ENCODE measurements at regions not wholly inside any gene's neighbourhood (a gene's known extent, or its start where the extent isn't known, plus 50 kb on each side); places are given as distances from the start of the nearest gene placed in this dataset.
"Not testable (repeated sequence)": the region's sequence is repeated elsewhere in the genome, so short reads cannot be mapped to it uniquely, and the experiment has no call there.

DNA sequence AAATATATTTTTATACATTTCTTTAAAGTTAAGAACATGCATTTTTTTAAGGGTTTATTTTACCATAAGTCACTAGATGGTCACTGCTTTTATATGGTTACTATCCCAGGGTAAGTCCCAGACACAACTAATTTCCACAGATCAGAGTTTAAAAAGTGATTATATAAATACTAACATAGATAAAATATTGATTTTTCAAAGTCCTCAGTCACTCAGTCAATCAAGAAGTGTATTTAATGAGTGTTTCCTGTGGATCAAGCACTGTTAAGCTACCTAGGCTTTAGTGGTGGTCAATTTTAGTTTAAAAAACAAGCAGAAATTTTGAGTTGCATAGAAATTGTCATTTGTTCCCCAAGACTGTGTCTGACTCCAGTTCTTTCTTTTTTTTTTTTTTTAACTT lies 399.5 kb upstream of the SYNCRIP start:
- ATAC-seq (no peak), DNase-seq (no peak)
- Histone ChIP-seq H3K4me3 (no peak overlapping the region), H3K36me3 (ENCODE audit: insufficient read depth in 1 of 2, low read depth in 1 of 2) (no peaks in the 10 kb centered on the region), H3K27me3 (ENCODE audit: insufficient read depth in 3 of 3, low read length in 2 of 3) (no peaks in the 10 kb centered on the region), H3K9me3 (no peaks in the 10 kb centered on the region), H3K4me1 (no peaks in the 10 kb centered on the region), H3K27ac (no peak overlapping the region)
- intact Hi-C loops (cut with DNase I) = no loop called here
- no peak for TF ChIP-seq CTCF (IDR thresholded peaks at IDR 0.05)

- ATAC-seq (no peak), DNase-seq (no peak)
- peaks cover 4% of the 10 kb centered on the region for H3K4me1 ChIP-seq
- H3K27me3 ChIP-seq (ENCODE audit: insufficient read depth in 3 of 3, low read length in 2 of 3) = no peaks in the 10 kb centered on the region
- H3K9me3 ChIP-seq = no peaks in the 10 kb centered on the region
- TF ChIP-seq CTCF (IDR thresholded peaks at IDR 0.05) = no peak
- H3K4me3 ChIP-seq = no peak overlapping the region
- intact Hi-C loops (cut with DNase I) = no loop called here
- no peak overlapping the region for H3K27ac ChIP-seq
- no peaks in the 10 kb centered on the region for H3K36me3 ChIP-seq (ENCODE audit: insufficient read depth in 1 of 2, low read depth in 1 of 2)
- 15 to 27% (median 15%) methylated on average over 2 of the region's 2 CpGs for WGBS, 3 donors
These were observed 389.0 kb upstream of the SYNCRIP start for GRCh38 chr6:86031713-86032112.

DNA sequence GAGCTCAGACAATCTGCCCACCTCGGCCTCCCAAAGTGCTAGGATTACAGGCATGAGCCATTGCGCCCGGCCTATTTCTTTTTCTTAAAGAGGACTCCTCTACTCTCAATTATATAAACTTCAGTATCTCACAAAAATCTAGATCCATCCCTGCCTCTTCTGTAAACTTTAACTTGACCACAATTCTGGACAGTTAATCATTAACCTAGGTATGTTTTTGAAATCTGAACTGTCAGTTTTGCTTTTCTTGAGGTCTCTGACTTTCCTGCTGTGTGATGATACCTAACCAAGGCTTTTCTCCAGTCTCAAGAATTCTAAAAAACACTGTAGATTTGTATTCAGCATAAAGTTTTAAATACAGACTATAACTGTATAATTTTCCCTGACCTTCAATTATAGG lies 388.2 kb upstream of the SYNCRIP start:
- Histone ChIP-seq H3K4me1 (peaks cover 4% of the 10 kb centered on the region), H3K27ac (no peak overlapping the region), H3K9me3 (no peaks in the 10 kb centered on the region), H3K4me3 (no peak overlapping the region), H3K27me3 (ENCODE audit: insufficient read depth in 3 of 3, low read length in 2 of 3) (no peaks in the 10 kb centered on the region), H3K36me3 (ENCODE audit: insufficient read depth in 1 of 2, low read depth in 1 of 2) (no peaks in the 10 kb centered on the region)
- ATAC-seq (no peak), DNase-seq (no peak)
- no peak for TF ChIP-seq CTCF (IDR thresholded peaks at IDR 0.05)
- intact Hi-C loops (cut with DNase I) = no loop called here
- WGBS, 3 donors = 56 to 77% (median 57%) methylated on average over 3 of the region's 3 CpGs

DNA sequence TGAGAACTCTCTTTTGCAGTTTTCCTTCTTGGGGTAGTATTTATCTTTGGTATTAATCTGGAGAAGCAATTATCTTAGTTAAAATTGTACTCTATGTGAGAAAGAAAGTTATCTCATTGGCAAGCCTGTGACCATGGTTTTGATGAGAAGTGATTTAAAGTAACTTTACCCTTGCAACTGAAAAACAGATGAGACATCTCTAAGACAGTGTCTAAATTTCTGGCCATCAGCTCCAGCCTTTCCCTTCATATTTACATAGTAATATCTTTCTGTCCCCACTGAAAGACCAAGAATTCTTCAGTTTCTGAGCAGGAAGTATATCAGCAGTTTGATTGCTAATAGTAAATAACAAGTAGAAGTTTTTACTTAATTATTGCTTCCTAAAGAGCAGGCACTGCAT lies 386.1 kb upstream of the SYNCRIP start:
- Histone ChIP-seq H3K27me3 (ENCODE audit: insufficient read depth in 3 of 3, low read length in 2 of 3) (no peaks in the 10 kb centered on the region), H3K4me1 (peaks cover 4% of the 10 kb centered on the region), H3K9me3 (no peaks in the 10 kb centered on the region), H3K36me3 (ENCODE audit: insufficient read depth in 1 of 2, low read depth in 1 of 2) (no peaks in the 10 kb centered on the region), H3K4me3 (no peak overlapping the region), H3K27ac (no peak overlapping the region)
- ATAC-seq = no peak
- no peak for DNase-seq
- intact Hi-C loops (cut with DNase I) = no loop called here
- no peak for TF ChIP-seq CTCF (IDR thresholded peaks at IDR 0.05)

GRCh38 chr6:86026890-86027289 lies 384.2 kb upstream of the SYNCRIP start:
- H3K27ac ChIP-seq; H3K36me3 ChIP-seq (ENCODE audit: insufficient read depth in 1 of 2, low read depth in 1 of 2); ATAC-seq; DNase-seq; H3K27me3 ChIP-seq (ENCODE audit: insufficient read depth in 3 of 3, low read length in 2 of 3); intact Hi-C loops (cut with DNase I); H3K9me3 ChIP-seq; H3K4me1 ChIP-seq; H3K4me3 ChIP-seq: not testable (repeated sequence)
- WGBS, 3 donors = 61 to 62% (median 61%) methylated on average over 9 to 10 of the region's 10 CpGs

Measured in psoas muscle (tissue), 7 donors.